Activated T-helper 2 cell treated with anti-CD3 and anti-CD28 coated beads, Interferon-gamma antibody, Interleukin-2, Interleukin-4, amounts not matched to agents 10 μg/mL and 5 μg/mL and 100 μg/mL, durations not matched to agents 14 hours and 24 hours and 36 hours (primary cell): ENCODE measurements at regions not wholly inside any gene's neighbourhood (a gene's known extent, or its start where the extent isn't known, plus 50 kb on each side); places are given as distances from the start of the nearest gene placed in this dataset.

Source experiments
- DNase-seq: peaks from one replicate; pipeline ENCODE4 v3.0.0; 2021; ENCODE audit warnings: low spot score
- H3K27ac Mint-ChIP-seq: one replicate; pipeline ENCODE4 v1.8.0; 2021; ENCODE audit warnings: mixed read lengths
- H3K27me3 Mint-ChIP-seq: one replicate; pipeline ENCODE4 v1.8.0; 2021; ENCODE audit warnings: low read depth, mixed read lengths
- H3K36me3 Mint-ChIP-seq: one replicate; pipeline ENCODE4 v1.8.0; 2021; ENCODE audit warnings: low read depth, mixed read lengths
- H3K4me1 Mint-ChIP-seq: one replicate; pipeline ENCODE4 v1.8.0; 2021; ENCODE audit warnings: low read depth, mixed read lengths
- H3K4me3 Mint-ChIP-seq: one replicate; pipeline ENCODE4 v1.8.0; 2021; ENCODE audit warnings: low read depth, mild to moderate bottlenecking, moderate library complexity, mixed read lengths
- H3K9me3 Mint-ChIP-seq: one replicate; pipeline ENCODE4 v1.8.0; 2021; ENCODE audit warnings: mixed read lengths
- intact Hi-C: fragments of 100-400 bp; cut with micrococcal nuclease; formaldehyde crosslinking; loops from one replicate; pipeline ENCODE4 v1.15.1; 2023

DNA sequence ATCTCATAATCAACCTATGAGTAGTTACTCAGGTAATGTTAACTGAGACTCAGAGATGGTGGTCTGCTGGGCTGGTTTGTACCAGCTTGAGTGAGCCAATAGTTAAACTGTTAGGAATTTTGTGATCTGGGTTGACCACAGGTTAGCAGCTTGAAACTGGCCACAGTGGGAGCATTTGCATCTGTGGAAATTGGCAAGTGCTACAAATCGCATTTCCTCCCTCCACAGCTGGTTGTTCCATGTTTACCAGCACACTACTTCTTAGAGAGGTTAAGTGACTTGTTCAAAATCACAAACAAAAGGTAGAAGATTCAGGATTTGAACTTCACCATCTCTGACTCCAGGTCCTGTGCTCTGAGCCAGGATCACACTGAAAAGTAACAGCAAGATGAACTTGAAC, 446.9 kb upstream of the CLINT1 start:
- Mint-ChIP-seq H3K9me3 (no peaks in the 10 kb centered on the region), H3K36me3 (no peaks in the 10 kb centered on the region), H3K4me1 (no peaks in the 10 kb centered on the region), H3K27me3 (no peaks in the 10 kb centered on the region), H3K27ac (no peak overlapping the region), H3K4me3 (no peak overlapping the region)
- no peak for DNase-seq
- intact Hi-C loops = no loop called here

DNA sequence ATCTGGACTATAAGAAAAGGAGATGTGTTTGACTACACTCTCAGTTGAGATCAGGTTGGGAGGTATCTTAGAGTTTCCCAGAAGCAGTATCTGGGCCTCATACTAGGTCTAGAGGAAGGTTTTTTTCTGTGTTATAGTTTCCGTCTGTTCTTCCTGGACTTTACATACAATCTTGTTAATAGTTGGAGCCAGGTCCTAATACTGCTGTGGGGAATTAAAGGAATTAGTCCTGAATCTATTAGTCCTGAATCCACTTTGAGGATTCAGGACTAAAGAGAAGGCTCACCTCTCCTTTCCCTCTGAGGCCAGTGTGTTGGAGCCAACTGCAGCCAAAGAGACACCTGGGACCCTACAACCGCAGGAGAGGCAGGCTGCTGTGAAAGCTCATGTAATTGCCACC, 445.7 kb upstream of the CLINT1 start:
- DNase-seq = no peak

DNA sequence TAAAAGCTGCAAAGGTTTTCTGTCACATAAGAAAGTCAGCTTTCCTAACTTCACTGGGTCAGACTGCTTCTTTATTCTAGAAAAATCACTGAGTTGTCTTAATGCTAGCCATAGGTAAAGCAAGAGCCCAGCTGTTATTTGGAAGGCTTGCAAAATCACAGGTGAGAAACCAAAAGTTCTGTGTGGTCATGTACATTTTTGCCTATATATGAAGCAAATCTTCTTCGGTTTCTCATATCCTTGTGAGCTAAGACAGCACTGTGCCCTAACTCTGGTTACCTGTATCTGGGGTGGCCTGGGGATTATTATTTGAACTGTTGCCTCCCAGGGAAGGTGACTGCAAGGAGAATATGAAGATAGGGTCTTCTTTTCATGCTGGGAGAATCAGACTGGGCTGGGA, 444.9 kb upstream of the CLINT1 start:
- Mint-ChIP-seq H3K9me3 (no peaks in the 10 kb centered on the region), H3K4me1 (no peaks in the 10 kb centered on the region), H3K36me3 (no peaks in the 10 kb centered on the region), H3K27me3 (no peaks in the 10 kb centered on the region), H3K27ac (no peak overlapping the region), H3K4me3 (no peak overlapping the region)
- intact Hi-C loops = no loop called here
- DNase-seq = no peak

More for the DNA sequence above, 445.7 kb upstream of the CLINT1 start:
- Mint-ChIP-seq H3K36me3 (no peaks in the 10 kb centered on the region), H3K27ac (no peak overlapping the region), H3K4me3 (no peak overlapping the region), H3K4me1 (no peaks in the 10 kb centered on the region), H3K9me3 (no peaks in the 10 kb centered on the region), H3K27me3 (no peaks in the 10 kb centered on the region)
- intact Hi-C loops = no loop called here

DNA sequence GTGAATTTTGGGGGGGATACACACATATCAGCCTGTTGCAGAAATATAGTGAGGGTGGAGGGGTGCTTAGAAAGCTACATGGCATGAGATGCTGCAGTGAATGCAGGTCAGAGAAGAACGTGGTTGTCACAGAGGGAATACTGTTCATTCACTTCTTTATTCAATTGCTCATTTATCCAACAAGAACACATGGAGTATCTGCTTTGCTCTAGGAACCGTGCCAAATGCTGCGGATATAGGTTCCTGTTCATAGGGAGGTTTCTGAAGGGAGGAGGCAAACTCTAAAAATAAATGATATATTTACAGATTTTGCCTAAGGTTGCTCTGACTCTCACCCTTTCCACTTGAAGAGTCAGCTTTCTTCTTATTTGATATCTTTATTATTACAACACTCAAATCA, 444.3 kb upstream of the CLINT1 start:
- Mint-ChIP-seq H3K9me3 (no peaks in the 10 kb centered on the region), H3K4me3 (no peak overlapping the region), H3K27me3 (no peaks in the 10 kb centered on the region), H3K4me1 (no peaks in the 10 kb centered on the region), H3K36me3 (no peaks in the 10 kb centered on the region), H3K27ac (no peak overlapping the region)
- no peak for DNase-seq
- intact Hi-C loops = no loop called here

DNA sequence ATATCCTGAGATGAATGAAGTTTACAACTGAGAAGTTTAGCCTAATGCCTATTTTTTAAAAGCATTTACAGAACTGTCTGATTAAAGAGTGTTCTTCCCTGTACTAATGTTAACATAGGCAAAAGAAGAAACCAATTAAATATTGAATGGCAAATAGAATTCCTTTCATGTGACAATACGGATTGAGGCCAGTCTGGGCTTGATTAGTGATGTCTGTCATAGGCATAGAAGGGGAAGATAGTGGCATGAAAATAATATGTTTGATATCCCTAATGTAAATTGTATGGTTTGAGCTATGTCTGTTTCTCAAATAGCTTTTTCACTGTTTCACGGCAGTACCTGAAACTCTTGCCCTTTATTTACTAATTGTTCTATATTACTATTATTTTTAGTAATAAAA, 443.1 kb upstream of the CLINT1 start:
- no peak for DNase-seq
- H3K36me3 Mint-ChIP-seq = no peaks in the 10 kb centered on the region
- no peak overlapping the region for H3K27ac Mint-ChIP-seq
- no peaks in the 10 kb centered on the region for H3K4me1 Mint-ChIP-seq
- H3K9me3 Mint-ChIP-seq = no peaks in the 10 kb centered on the region
- no peak overlapping the region for H3K4me3 Mint-ChIP-seq
- H3K27me3 Mint-ChIP-seq = no peaks in the 10 kb centered on the region
- intact Hi-C loops = no loop called here

DNA sequence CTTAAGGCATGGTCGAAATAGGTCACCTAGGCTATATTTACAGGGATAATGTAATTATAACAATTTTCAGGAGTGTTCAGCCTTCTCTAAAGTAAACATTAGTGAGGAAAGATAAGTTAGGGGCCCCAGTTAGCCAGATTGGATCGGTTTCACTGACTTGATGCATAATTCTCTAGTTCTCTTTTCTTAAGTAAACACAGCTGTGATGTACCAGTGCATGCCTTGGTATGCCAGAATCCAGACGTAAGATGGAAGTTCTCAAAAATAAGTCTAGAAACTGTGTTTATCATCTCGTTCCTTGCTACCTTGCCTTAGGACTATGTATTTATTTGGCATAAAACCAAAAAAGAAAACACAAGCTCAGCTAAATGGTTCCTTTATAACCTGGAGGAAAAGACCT, 442.2 kb upstream of the CLINT1 start:
- no peaks in the 10 kb centered on the region for H3K4me1 Mint-ChIP-seq
- no peak overlapping the region for H3K4me3 Mint-ChIP-seq
- no peaks in the 10 kb centered on the region for H3K27me3 Mint-ChIP-seq
- H3K36me3 Mint-ChIP-seq = no peaks in the 10 kb centered on the region
- DNase-seq = no peak
- H3K9me3 Mint-ChIP-seq = no peaks in the 10 kb centered on the region
- no peak overlapping the region for H3K27ac Mint-ChIP-seq
- intact Hi-C loops = no loop called here

DNA sequence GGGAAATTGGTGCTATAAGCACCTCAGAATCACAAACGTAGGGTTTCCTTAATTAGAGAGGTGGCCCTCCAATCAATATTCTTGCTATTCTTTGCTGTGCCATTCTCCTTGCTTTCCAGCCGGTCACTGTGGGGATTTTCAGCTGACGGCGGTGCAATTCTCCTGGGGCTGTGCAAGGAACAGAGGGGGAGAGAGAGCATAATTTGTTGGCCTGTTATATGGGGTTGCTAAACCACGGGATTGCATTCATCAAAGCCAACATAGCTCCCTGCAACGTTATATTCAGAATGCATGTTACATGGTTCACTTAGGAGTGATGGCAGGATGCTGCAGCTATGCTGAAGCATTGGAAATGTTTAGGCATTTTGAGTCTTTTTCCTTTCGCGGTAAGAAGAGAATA, 441.3 kb upstream of the CLINT1 start:
- Mint-ChIP-seq H3K9me3 (no peaks in the 10 kb centered on the region), H3K36me3 (no peaks in the 10 kb centered on the region), H3K27me3 (no peaks in the 10 kb centered on the region), H3K4me1 (no peaks in the 10 kb centered on the region), H3K4me3 (no peak overlapping the region), H3K27ac (no peak overlapping the region)
- intact Hi-C loops = no loop called here
- DNase-seq = no peak

DNA sequence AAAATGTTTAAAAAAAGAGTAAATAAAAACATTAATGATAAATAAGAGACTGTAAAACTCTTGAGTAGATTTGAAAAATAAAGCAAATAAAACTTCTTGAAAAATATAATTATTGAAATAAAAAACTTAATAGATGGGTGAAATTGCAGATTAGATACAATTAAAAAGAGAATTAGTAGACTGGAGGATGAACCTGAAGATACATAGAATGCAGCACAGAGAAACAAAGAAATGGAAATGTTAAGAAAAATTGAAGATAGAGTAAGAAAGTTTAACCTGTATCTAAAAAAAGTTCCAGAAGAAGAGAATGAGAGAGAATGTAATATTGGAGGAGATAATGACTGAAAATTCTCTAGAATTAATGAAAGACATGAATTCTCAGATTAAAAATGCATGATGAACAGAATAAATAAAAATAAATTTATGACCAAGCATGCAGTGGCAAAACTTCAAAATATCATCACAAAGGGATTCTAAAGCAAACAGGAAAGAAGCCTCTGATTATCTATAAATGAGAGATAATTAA, 438.1 kb upstream of the CLINT1 start:
- Mint-ChIP-seq H3K36me3 (no peaks in the 10 kb centered on the region), H3K4me3 (no peak overlapping the region), H3K4me1 (no peaks in the 10 kb centered on the region), H3K9me3 (no peaks in the 10 kb centered on the region), H3K27me3 (no peaks in the 10 kb centered on the region), H3K27ac (no peak overlapping the region)
- DNase-seq = no peak
- intact Hi-C loops = no loop called here

DNA sequence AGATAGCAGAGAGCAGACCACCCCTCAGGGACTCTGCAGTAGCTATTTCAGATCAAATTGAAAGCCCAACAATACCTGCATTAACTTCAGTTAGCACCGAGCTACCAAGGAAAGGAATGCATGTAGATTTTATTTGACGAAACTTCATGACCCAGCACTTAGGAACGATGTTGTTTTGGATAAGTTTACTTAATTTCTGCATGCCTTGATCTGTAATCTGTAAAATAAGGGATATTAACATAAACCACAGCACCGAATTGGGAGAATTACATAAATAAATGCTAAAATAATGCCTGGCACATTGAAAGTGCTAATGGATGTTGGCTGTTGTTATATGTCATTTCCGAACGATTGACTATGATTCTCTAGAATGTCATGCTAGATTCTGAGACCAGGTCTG, 435.8 kb upstream of the CLINT1 start:
- no peak overlapping the region for H3K27ac Mint-ChIP-seq
- H3K27me3 Mint-ChIP-seq = no peaks in the 10 kb centered on the region
- H3K4me1 Mint-ChIP-seq = no peaks in the 10 kb centered on the region
- no peak for DNase-seq
- no peaks in the 10 kb centered on the region for H3K36me3 Mint-ChIP-seq
- intact Hi-C loops = no loop called here
- H3K4me3 Mint-ChIP-seq = no peak overlapping the region
- H3K9me3 Mint-ChIP-seq = no peaks in the 10 kb centered on the region

DNA sequence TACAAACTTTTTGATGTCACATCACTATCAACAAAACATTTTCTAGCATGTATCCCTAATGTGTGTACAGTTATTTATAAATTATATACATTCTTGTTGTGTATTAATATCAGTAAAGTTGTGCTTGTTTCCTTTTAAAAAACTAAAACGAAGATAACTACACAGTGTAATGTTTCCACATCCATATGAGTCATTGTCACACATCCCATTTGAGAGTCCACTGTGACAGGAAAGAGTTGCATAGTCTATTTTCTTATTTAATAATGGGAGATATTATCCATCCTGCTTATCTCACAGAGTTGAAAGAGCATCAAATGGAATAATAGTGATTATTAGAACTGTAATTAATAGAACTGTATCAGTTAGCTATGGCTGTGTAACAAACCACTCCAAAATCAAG, 434.0 kb upstream of the CLINT1 start:
- no peak overlapping the region for H3K27ac Mint-ChIP-seq
- DNase-seq = no peak
- no peak overlapping the region for H3K4me3 Mint-ChIP-seq
- H3K27me3 Mint-ChIP-seq = no peaks in the 10 kb centered on the region
- no peaks in the 10 kb centered on the region for H3K4me1 Mint-ChIP-seq
- no peaks in the 10 kb centered on the region for H3K9me3 Mint-ChIP-seq
- H3K36me3 Mint-ChIP-seq = no peaks in the 10 kb centered on the region
- intact Hi-C loops = no loop called here

DNA sequence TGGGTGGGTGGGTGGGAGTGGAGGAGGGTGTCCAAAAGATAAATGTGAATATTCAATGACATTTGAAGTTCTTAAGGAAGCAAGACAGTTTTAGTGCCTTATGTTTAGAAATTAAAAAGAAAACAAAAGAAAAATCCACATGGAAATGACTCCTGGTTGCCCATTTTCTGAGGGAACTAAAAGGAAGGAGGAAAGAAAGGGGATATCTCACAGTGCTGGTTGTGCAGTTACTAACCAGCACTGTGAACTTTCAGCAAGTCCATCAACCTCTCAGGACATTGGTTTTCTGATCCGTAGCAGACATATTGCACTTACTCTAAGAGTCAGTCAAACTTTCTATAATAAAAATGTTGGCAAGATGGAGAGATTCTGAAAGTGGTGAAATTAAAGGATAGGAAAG, 431.0 kb upstream of the CLINT1 start:
- Mint-ChIP-seq H3K4me1 (no peaks in the 10 kb centered on the region), H3K36me3 (no peaks in the 10 kb centered on the region), H3K27me3 (no peaks in the 10 kb centered on the region), H3K27ac (no peak overlapping the region), H3K9me3 (no peaks in the 10 kb centered on the region), H3K4me3 (no peak overlapping the region)
- intact Hi-C loops = no loop called here
- no peak for DNase-seq

DNA sequence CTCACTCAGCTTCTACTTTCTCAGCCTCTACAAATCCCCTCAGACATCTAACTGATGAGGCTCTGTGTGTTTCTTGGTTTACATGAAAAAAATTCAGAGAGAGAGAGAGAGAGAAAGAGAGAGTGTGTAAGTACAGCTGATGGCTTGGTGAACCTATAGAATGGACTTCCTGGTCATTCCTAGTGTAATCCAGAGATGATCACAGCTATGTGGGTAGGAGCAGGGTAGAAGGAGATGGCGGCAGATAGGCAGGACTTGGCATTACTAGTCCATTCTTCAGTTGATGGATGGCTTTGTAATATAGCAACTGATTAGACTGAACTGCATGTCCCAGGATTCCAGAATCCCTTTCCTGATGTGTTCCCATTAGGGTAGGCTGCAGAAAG, 429.3 kb upstream of the CLINT1 start:
- intact Hi-C loops = no loop called here
- Mint-ChIP-seq H3K4me1 (no peaks in the 10 kb centered on the region), H3K4me3 (no peak overlapping the region), H3K27ac (no peak overlapping the region), H3K9me3 (no peaks in the 10 kb centered on the region), H3K27me3 (no peaks in the 10 kb centered on the region), H3K36me3 (no peaks in the 10 kb centered on the region)
- DNase-seq = no peak

DNA sequence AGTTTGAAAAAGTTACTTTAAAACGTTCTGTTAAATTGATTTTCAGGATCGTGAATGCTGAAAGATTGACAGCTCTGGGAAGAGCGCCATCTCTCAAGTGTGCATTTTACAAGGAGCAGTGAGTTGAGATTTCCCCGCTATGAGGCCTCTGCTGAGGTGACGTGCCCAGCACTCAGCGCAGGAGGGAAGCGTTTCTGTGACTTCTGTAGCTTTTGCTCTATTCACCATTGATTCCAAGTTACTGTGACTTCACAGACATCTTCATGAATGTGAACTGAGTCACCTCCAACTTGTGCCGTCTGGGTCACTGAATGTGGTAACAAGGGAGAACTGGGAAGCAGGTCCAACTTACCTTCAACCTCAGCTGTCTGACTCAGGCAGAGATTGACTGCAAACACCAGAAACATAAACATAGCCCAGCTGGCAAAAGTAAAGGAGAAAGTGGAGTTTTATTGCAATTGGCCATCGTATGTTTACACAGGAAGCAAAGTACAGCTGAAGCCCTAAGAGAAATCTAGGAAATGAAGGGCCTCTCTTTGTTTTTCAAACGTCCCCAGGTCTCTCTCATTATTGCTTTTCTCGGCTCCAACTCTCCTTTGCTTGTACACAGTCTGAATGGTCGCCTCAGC, 428.8 kb upstream of the CLINT1 start:
- no peaks in the 10 kb centered on the region for H3K36me3 Mint-ChIP-seq
- H3K4me3 Mint-ChIP-seq = no peak overlapping the region
- no peak overlapping the region for H3K27ac Mint-ChIP-seq
- H3K4me1 Mint-ChIP-seq = no peaks in the 10 kb centered on the region
- no peak for DNase-seq
- no peaks in the 10 kb centered on the region for H3K27me3 Mint-ChIP-seq
- no peaks in the 10 kb centered on the region for H3K9me3 Mint-ChIP-seq
- intact Hi-C loops = no loop called here

DNA sequence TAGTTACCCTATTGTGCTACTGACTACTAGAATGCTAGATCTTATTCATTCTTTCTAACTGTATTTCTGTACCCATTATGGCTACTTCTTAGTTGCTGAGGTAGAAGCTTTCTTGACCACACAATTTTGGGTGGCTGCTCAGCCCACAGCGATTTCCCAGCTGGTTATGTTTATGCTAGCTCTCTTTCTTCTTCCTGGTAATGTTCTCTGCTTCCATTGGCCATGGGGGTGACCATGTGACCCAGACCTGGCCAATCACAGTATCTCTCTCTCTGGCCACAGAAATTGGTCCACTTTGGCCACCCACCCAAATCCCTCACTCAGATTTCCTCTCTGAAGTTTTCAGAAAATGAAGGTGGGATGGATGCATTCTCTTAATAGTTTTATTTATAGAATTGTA, 427.9 kb upstream of the CLINT1 start:
- Mint-ChIP-seq H3K4me3 (no peak overlapping the region), H3K27ac (no peak overlapping the region), H3K27me3 (no peaks in the 10 kb centered on the region), H3K36me3 (no peaks in the 10 kb centered on the region), H3K9me3 (no peaks in the 10 kb centered on the region), H3K4me1 (no peaks in the 10 kb centered on the region)
- DNase-seq = no peak
- intact Hi-C loops = no loop called here
